ENCODE measurements at regions not wholly inside any gene's neighbourhood (a gene's known extent, or its start where the extent isn't known, plus 50 kb on each side); places are given as distances from the start of the nearest gene placed in this dataset.

DNA sequence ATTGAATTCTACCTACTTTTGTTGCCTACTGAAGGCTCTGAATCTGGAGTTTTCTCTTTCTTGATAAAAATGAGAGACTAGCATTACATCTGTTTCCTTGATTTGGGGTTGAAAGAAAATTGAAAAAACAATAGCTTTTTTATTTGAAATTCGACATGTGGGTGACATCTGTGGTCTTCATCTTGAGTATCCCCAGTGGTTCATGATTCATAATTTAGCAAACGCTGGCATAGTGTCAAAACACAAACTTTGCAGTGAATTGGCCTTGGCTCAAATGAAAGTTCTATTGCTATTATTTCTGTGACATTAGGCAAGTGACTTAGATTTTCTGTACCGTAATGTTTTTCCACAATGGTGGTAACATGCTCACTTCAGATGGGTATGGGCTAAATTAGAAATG, 747.6 kb downstream of the PCDH7 start:
- TF ChIP-seq CTCF (IDR thresholded peaks at IDR 0.05), result no peak
- TF ChIP-seq EP300 (IDR thresholded peaks at IDR 0.05), result no peak
- TF ChIP-seq POLR2AphosphoS5 (IDR thresholded peaks at IDR 0.05), result no peak
- no peak for TF ChIP-seq POLR2A (IDR thresholded peaks at IDR 0.05)

All from stomach (tissue), 4 donors.